ENCODE measurements at regions not wholly inside any gene's neighbourhood (a gene's known extent, or its start where the extent isn't known, plus 50 kb on each side); places are given as distances from the start of the nearest gene placed in this dataset.
A peak's percentile ranks its signal among the peaks of the same experiment; 100 is the strongest.
"Not testable (repeated sequence)": the region's sequence is repeated elsewhere in the genome, so short reads cannot be mapped to it uniquely, and the experiment has no call there.

DNA sequence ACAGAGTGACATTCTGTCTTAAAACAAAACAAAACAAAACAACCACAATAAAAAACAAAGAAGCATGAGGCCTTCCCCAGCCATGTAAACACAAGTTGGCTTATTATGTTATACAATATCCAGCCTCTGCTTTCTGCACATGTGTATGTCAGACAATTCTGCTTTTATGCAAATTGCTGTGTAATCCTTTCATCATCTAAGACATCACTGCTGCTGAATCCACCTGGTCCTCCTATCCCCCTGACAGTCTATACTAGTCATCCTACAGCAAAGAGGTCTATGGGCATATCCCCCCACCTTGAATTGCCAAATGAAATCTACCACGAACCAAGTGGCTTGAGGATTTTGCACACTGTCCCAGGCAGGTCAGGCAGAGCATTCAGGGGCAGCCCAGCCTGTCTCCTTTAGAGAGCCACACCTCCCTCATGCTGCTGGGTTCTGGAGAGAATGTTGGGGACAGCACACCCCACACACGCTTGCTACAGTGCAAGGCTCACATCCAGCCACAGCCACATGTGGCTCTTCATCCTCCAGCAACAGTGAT lies 339.6 kb upstream of the CDH5 start:
- H3K4me3 ChIP-seq (ENCODE audit: low read length), result no peak overlapping the region
- no peak overlapping the region for H3K27ac ChIP-seq (ENCODE audit: low read length)
- ATAC-seq (no peak), DNase-seq (no peak)
- BruUV-seq (replicated peaks), result no TSS peak
- intact Hi-C loops (cut with micrococcal nuclease), result loop anchor here (5.0 to 10.0 kb wide), 2 partner anchors 360 to 652 kb away; no protein-coding TSS in a partner anchor
- no peaks in the 10 kb centered on the region for H3F3A ChIP-seq (ENCODE audit: low read length, unreplicated experiment)
- no peaks in the 10 kb centered on the region for H3K9me3 ChIP-seq (ENCODE audit: low read length)
- CTCF ChIA-PET, result interaction anchor here (0.5 to 0.6 kb wide), 2 partner anchors 246 to 429 kb away, joined by 3 to 5 read pairs; no protein-coding TSS in a partner anchor
- no peaks in the 10 kb centered on the region for H3K9me2 ChIP-seq (replicated peaks; ENCODE audit: low read length)
- no peak for TF ChIP-seq CTCF (conservative IDR thresholded peaks at IDR 0.05; ENCODE audit: low read depth, low read length)
- TF ChIP-seq EZH2phosphoT487 (IDR thresholded peaks at IDR 0.05; ENCODE audit: borderline replicate concordance, low read length), result no peak
- TF ChIP-seq EZH2 (IDR thresholded peaks at IDR 0.05; ENCODE audit: low read length, unreplicated experiment), result no peak
- H3K79me2 ChIP-seq (ENCODE audit: low read length), result no peaks in the 10 kb centered on the region
- no peak overlapping the region for H3K9ac ChIP-seq (ENCODE audit: low read length)
- H3K27me3 ChIP-seq (ENCODE audit: low read length), result no peaks in the 10 kb centered on the region
- POLR2A ChIA-PET (ENCODE audit: unreplicated experiment), result no interaction called here
- H3K36me3 ChIP-seq (ENCODE audit: low read depth, low read length), result no peaks in the 10 kb centered on the region
- no peaks in the 10 kb centered on the region for H4K20me1 ChIP-seq (ENCODE audit: low read length)
- no peak overlapping the region for H3K4me2 ChIP-seq (ENCODE audit: low read length)
- H2AFZ ChIP-seq (ENCODE audit: low read length), result no peak overlapping the region
- 0 out of 2 replicates have a peak, but pooled peaks cover 8% of the 10 kb centered on the region for H3K4me1 ChIP-seq (ENCODE audit: insufficient read depth, low read length)

GRCh38 chr16:66026211-66026610 lies 340.3 kb upstream of the CDH5 start:
- Histone ChIP-seq H3K9me3 (ENCODE audit: low read length) (no peaks in the 10 kb centered on the region), H4K20me1 (ENCODE audit: low read length) (no peaks in the 10 kb centered on the region), H3K4me2 (ENCODE audit: low read length) (no peak overlapping the region), H3K4me3 (ENCODE audit: low read length) (no peak overlapping the region), H2AFZ (ENCODE audit: low read length) (no peak overlapping the region), H3K27me3 (ENCODE audit: low read length) (no peaks in the 10 kb centered on the region), H3K79me2 (ENCODE audit: low read length) (no peaks in the 10 kb centered on the region), H3K36me3 (ENCODE audit: low read depth, low read length) (no peaks in the 10 kb centered on the region), H3F3A (ENCODE audit: low read length, unreplicated experiment) (no peaks in the 10 kb centered on the region), H3K27ac (ENCODE audit: low read length) (no peak overlapping the region), H3K4me1 (ENCODE audit: insufficient read depth, low read length) (0 out of 2 replicates have a peak, but pooled peaks cover 8% of the 10 kb centered on the region), H3K9me2 (replicated peaks; ENCODE audit: low read length) (no peaks in the 10 kb centered on the region), H3K9ac (ENCODE audit: low read length) (no peak overlapping the region)
- ChIA-PET CTCF (interaction anchor here (0.5 to 0.8 kb wide), 5 partner anchors 19 to 468 kb away, joined by 3 to 5 read pairs (median 3); no protein-coding TSS in a partner anchor), POLR2A (ENCODE audit: unreplicated experiment) (no interaction called here)
- intact Hi-C loops (cut with micrococcal nuclease), result loop anchor here (5.0 to 10.0 kb wide), 2 partner anchors 359 to 651 kb away; no protein-coding TSS in a partner anchor
- DNase-seq (peak; percentile 50), ATAC-seq (peak; percentile 98)
- BruUV-seq (replicated peaks), result no TSS peak
- TF ChIP-seq CTCF (conservative IDR thresholded peaks at IDR 0.05; ENCODE audit: low read depth, low read length) (peak; percentile 58), EZH2 (IDR thresholded peaks at IDR 0.05; ENCODE audit: low read length, unreplicated experiment) (no peak)

DNA sequence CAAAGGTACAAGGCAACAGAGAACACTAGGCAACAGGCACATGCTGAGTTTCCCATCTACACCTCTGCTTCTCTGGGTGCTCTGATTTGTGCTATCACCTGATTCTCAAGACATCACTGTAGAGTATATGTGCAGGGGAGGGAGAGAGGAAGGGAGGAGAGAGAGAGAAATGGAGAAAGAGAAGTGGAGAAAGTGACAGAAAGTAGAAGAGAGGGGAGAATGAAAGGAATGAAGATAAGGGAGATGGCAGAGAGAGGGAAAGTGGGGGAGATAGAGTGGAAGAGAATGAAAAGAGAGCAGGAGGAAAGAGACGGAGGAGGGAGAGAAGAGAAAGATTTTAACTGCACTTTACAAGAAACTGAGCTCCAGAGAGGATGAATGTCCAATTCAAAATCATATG lies 340.7 kb upstream of the CDH5 start:
- ATAC-seq, result no peak; the same call in 1 of the 2 replicates
- no peak for TF ChIP-seq CTCF (conservative IDR thresholded peaks at IDR 0.05; ENCODE audit: low read depth, low read length)
- TF ChIP-seq EZH2phosphoT487 (IDR thresholded peaks at IDR 0.05; ENCODE audit: borderline replicate concordance, low read length), result no peak
- no peak for TF ChIP-seq EZH2 (IDR thresholded peaks at IDR 0.05; ENCODE audit: low read length, unreplicated experiment)
- Histone ChIP-seq H3K36me3 (ENCODE audit: low read depth, low read length) (no peaks in the 10 kb centered on the region), H3K79me2 (ENCODE audit: low read length) (no peaks in the 10 kb centered on the region), H4K20me1 (ENCODE audit: low read length) (no peaks in the 10 kb centered on the region), H3K4me1 (ENCODE audit: insufficient read depth, low read length) (0 out of 2 replicates have a peak, but pooled peaks cover 8% of the 10 kb centered on the region), H3K9me2 (replicated peaks; ENCODE audit: low read length) (no peaks in the 10 kb centered on the region), H3K27ac (ENCODE audit: low read length) (no peak overlapping the region), H3K27me3 (ENCODE audit: low read length) (no peaks in the 10 kb centered on the region), H3K9ac (ENCODE audit: low read length) (no peak overlapping the region), H3K4me3 (ENCODE audit: low read length) (no peak overlapping the region), H2AFZ (ENCODE audit: low read length) (no peak overlapping the region), H3F3A (ENCODE audit: low read length, unreplicated experiment) (no peaks in the 10 kb centered on the region), H3K4me2 (ENCODE audit: low read length) (no peak overlapping the region), H3K9me3 (ENCODE audit: low read length) (no peaks in the 10 kb centered on the region)
- ChIA-PET POLR2A (ENCODE audit: unreplicated experiment) (no interaction called here), CTCF (interaction anchor here (0.6 to 0.8 kb wide), 3 partner anchors 18 to 468 kb away, joined by 3 to 4 read pairs (median 3); no protein-coding TSS in a partner anchor)
- intact Hi-C loops (cut with micrococcal nuclease), result loop anchor here (5.0 to 10.0 kb wide), 2 partner anchors 358 to 651 kb away; no protein-coding TSS in a partner anchor
- no TSS peak for BruUV-seq (replicated peaks)
- no peak for DNase-seq

DNA sequence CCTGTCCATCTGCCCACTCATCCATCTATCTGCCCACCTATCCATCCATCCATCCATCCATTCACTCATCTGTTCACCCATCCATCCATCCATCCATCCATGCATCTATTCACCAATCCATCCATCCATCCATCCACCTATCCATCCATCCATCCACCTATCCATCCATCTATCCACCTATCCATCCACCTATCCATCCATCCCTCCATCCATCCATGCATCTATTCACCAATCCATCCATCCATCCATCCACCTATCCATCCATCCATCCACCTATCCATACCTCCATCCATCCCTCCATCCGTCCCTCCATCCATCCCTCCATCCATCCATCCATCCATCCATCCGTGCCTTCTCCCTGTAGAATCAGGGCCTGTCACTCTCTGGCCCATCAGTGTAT lies 341.9 kb upstream of the CDH5 start:
- CTCF ChIA-PET; H3K36me3 ChIP-seq (ENCODE audit: low read depth, low read length); H3K9ac ChIP-seq (ENCODE audit: low read length); H3K9me2 ChIP-seq (replicated peaks; ENCODE audit: low read length); H2AFZ ChIP-seq (ENCODE audit: low read length); ATAC-seq; POLR2A ChIA-PET (ENCODE audit: unreplicated experiment); H3K27ac ChIP-seq (ENCODE audit: low read length); BruUV-seq (replicated peaks); H3K4me3 ChIP-seq (ENCODE audit: low read length); H3K79me2 ChIP-seq (ENCODE audit: low read length); DNase-seq; H3F3A ChIP-seq (ENCODE audit: low read length, unreplicated experiment); H4K20me1 ChIP-seq (ENCODE audit: low read length); H3K4me2 ChIP-seq (ENCODE audit: low read length); H3K9me3 ChIP-seq (ENCODE audit: low read length); H3K27me3 ChIP-seq (ENCODE audit: low read length): not testable (repeated sequence)
- intact Hi-C loops (cut with micrococcal nuclease), result loop anchor here (10.0 kb wide), 1 partner anchor 650 kb away; no protein-coding TSS in a partner anchor
- H3K4me1 ChIP-seq (ENCODE audit: insufficient read depth, low read length), result peaks cover 12% of the 10 kb centered on the region; the same call in 1 of the 2 replicates
